ENCODE measurements at regions not wholly inside any gene's neighbourhood (a gene's known extent, or its start where the extent isn't known, plus 50 kb on each side); places are given as distances from the start of the nearest gene placed in this dataset.

DNA sequence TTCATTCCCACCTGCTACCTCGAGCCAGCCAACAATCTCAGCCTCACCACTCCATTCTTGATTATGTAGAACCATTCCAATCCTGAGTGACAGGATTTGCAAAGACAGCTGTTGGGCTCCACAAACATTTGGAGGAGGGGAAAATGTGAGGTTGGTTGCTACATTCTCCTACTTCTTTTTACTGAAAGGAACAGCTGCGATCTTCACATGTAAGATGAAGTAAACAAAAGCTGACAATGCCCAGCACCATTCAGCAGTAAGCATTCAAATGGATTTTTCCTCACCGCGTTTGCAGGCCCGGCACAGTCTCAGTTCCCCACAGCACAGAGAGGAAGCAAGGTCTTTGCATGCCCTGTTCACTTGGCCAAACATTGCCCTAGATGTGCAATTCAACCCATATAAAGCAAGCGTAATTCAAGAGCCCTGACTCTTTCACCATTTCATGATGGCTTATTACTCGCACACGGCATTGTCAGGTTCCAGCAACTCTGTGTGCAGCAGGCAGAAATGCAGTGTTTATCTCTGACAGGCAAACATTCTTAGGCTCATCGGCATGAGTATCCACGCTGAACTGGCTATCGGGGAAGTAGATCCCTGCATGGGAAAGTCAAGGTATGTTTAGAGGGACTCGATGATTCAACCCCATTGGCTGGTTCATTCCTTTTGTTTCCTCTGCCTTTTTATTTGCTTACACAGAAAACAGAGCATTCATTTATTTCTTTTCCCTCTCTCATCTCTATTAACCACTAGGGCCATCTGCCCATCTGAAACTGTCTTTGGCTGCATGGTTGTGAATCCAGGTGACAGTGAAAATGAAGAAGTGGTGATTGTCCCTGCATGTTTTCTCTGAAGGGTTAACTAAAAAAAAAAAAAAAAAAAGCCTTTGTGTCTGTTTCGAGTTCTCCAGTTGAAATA, 236.1 kb upstream of the PLEKHG7 start:
- H3K4me3 ChIP-seq (ENCODE audit: low read length): peak overlapping the region; percentile 91
- no peak for TF ChIP-seq ZNF274 (IDR thresholded peaks at IDR 0.05; ENCODE audit: low read depth, low read length)

- peak overlapping the region; percentile 91; the same call in 1 of the 2 replicates for H3K4me3 ChIP-seq (ENCODE audit: low read length)
- TF ChIP-seq ZNF274 (IDR thresholded peaks at IDR 0.05; ENCODE audit: low read depth, low read length): no peak
Observed at GRCh38 chr12:92465786-92466295, 236.9 kb upstream of the PLEKHG7 start.

DNA sequence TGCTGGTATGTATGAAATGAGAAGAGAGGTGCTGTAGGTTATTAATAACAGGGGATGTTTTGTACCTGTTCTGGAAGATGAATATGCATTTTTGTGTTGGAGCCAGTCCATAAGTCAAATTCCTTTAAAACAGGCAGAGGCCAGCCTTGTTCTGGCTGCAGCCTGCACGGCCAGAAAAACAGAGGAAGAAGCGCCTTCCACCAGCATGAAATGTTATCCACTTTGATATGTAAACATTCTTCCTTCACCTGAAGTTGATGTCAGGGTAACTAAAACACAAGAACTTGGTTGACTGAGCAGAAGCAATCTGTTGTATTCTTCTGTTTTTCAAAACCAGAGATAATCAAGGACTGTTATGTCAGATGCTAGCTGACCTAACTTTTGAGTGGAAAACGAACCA, 237.9 kb upstream of the PLEKHG7 start:
- TF ChIP-seq ZNF274 (IDR thresholded peaks at IDR 0.05; ENCODE audit: low read depth, low read length): no peak
- H3K4me3 ChIP-seq (ENCODE audit: low read length): peak overlapping the region; percentile 42; the same call in 1 of the 2 replicates

DNA sequence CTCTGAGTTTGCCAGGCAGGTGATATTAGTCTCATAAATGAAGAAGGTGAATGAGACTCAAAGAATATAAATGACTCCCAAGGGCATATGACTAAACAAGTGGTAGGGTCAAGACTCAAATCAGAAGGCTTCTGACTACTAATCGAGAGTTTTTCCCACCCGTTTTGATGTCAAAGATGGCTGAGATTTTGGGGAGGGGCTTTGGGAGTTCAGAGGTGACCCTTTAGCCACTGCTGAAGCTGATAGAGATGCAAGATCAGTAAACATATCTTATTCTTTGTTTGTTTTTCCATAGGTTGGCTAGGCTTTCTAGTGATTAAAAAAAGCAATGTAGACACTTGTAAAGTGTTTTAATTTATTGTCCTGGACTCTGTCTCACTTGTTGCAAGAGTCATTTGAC, 239.6 kb upstream of the PLEKHG7 start:
- no peak overlapping the region for H3K4me3 ChIP-seq (ENCODE audit: low read length)
- no peak for TF ChIP-seq ZNF274 (IDR thresholded peaks at IDR 0.05; ENCODE audit: low read depth, low read length)

DNA sequence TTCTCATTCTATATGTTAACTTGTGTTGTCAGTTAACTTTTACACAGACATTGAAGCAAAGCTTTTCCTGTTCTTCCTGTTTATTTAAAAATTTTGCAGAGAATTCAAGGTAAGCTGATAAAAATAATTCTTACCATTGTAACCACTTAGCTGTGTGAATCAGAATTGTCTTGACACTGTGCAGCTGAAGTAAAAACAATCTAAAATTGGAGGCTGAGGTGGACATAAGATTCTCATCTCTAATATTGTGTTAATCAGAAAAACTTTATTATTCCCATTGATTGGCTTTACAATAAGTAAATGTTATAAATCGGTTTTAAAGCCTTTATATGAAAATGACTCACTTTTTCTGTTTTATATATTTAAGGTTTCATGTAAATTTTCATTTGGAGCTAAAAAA, 240.3 kb upstream of the PLEKHG7 start:
- H3K4me3 ChIP-seq (ENCODE audit: low read length): no peak overlapping the region
- no peak for TF ChIP-seq ZNF274 (IDR thresholded peaks at IDR 0.05; ENCODE audit: low read depth, low read length)

GRCh38 chr12:92462049-92462448, 240.7 kb upstream of the PLEKHG7 start:
- H3K4me3 ChIP-seq (ENCODE audit: low read length): no peak overlapping the region
- no peak for TF ChIP-seq ZNF274 (IDR thresholded peaks at IDR 0.05; ENCODE audit: low read depth, low read length)

DNA sequence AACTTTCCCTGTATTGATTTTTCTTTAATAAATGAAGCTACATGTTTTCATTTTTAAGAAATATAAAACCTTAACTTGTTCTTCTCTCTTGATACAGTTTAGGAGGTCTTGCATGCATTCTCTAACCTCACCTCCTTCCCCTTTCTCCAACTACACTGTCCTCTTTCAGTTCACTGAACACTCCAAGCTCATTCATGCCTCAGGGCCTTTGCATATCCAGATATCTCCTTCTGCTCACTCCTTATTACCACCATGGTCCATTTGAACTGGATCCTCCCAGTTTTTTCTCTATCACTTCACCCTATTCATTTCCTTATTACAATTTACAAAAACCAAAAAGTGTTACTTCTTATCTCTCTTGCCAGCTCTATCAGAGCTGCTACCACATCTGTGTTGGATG, 242.9 kb upstream of the PLEKHG7 start:
- no peak overlapping the region for H3K4me3 ChIP-seq (ENCODE audit: low read length)
- no peak for TF ChIP-seq ZNF274 (IDR thresholded peaks at IDR 0.05; ENCODE audit: low read depth, low read length)

- no peak overlapping the region for H3K4me3 ChIP-seq (ENCODE audit: low read length)
- no peak for TF ChIP-seq ZNF274 (IDR thresholded peaks at IDR 0.05; ENCODE audit: low read depth, low read length)
Observed at GRCh38 chr12:92458996-92459395, 243.8 kb upstream of the PLEKHG7 start.

- H3K4me3 ChIP-seq (ENCODE audit: low read length): no peak overlapping the region
- TF ChIP-seq ZNF274 (IDR thresholded peaks at IDR 0.05; ENCODE audit: low read depth, low read length): no peak
Observed at GRCh38 chr12:92457458-92458180, 245.2 kb upstream of the PLEKHG7 start.

DNA sequence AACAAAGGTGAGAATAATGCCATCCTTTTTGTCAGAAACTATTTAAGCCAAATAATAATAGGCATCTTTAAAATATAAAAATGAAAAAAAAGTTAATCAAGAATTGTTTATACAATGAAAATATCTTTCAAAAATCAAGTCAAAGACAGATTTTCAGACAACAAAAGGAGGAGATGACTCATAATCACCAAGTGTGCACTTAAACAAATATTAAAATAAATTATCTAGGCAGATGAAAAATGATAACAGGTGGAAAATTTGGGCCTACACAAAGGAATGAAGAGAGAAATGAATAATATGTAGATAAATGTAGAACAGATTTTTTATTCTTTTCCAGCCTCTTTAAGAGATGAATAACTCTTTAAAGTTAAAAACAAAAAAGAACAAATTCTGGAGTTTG, 250.0 kb upstream of the PLEKHG7 start:
- no peak overlapping the region for H3K4me3 ChIP-seq (ENCODE audit: low read length)
- no peak for TF ChIP-seq ZNF274 (IDR thresholded peaks at IDR 0.05; ENCODE audit: low read depth, low read length)

GRCh38 chr12:92446083-92446460, 256.7 kb upstream of the PLEKHG7 start:
- no peak for TF ChIP-seq ZNF274 (IDR thresholded peaks at IDR 0.05; ENCODE audit: low read depth, low read length)
- no peak overlapping the region; the same call in 1 of the 2 replicates for H3K4me3 ChIP-seq (ENCODE audit: low read length)

DNA sequence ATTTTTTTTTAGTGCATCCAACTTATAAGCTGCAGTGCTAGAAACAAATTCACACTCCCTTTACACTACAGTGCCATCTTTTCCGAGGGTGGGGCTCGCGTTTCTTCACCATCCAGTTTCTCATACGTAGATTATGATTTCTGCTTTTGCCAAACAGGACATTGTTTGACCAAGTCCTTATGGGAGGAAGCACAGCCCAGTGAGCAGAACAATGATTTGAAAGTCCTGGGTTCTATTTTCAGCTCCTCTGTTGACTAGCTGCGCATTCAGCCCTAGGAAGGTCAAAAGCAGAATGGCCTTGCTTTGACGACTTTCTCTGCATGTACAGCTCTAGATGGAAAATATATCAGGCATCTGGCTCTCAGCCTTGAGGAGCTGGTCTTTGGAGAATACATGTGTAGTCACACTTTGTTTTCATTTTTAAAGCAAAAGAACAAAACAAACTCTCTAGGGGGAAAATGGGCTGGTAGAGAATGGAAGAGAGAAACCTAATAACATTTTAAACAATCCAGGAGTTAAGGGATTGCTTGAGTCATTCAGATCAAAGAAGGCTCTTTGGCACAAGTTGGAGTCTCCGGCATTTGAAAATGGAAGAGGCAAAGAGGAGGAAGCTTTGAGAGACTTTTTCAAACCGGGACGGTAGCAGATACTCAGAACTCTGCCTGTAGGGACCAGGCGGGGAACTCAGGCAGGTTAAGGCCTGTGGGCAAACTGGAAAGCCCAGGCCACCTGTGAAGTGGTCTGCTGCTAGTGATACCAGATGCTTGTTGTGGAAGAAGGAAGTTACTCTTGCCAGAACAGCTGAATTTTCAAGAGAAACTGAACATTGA, 257.3 kb upstream of the PLEKHG7 start:
- H3K4me3 ChIP-seq (ENCODE audit: low read length): peak overlapping the region; percentile 4; the same call in 1 of the 2 replicates
- no peak for TF ChIP-seq ZNF274 (IDR thresholded peaks at IDR 0.05; ENCODE audit: low read depth, low read length)

- H3K4me3 ChIP-seq (ENCODE audit: low read length): no peak overlapping the region; the same call in 1 of the 2 replicates
- no peak for TF ChIP-seq ZNF274 (IDR thresholded peaks at IDR 0.05; ENCODE audit: low read depth, low read length)
Observed at GRCh38 chr12:92444763-92445162, 258.0 kb upstream of the PLEKHG7 start.

GRCh38 chr12:92442782-92443181, 260.0 kb upstream of the PLEKHG7 start:
- no peak for TF ChIP-seq ZNF274 (IDR thresholded peaks at IDR 0.05; ENCODE audit: low read depth, low read length)

More at GRCh38 chr12:92442782-92443181, 260.0 kb upstream of the PLEKHG7 start:
- H3K4me3 ChIP-seq (ENCODE audit: low read length): no peak overlapping the region

All from GM08714 (cell line).